ENCODE measurements at regions not wholly inside any gene's neighbourhood (a gene's known extent, or its start where the extent isn't known, plus 50 kb on each side); places are given as distances from the start of the nearest gene placed in this dataset.

GRCh38 chrX:4754878-4755604 lies 1041.6 kb upstream of the PRKX start:
- H4K8ac ChIP-seq (ENCODE audit: low read length) = no peak overlapping the region
- no peak overlapping the region for H3K9ac ChIP-seq (ENCODE audit: low read length)
- H3K4ac ChIP-seq (ENCODE audit: low read depth in 1 of 2, low read length in 2 of 2) = no peak overlapping the region
- H2AFZ ChIP-seq (ENCODE audit: low read depth, low read length) = no peak overlapping the region
- no peak overlapping the region for H3K14ac ChIP-seq (ENCODE audit: low read length in 2 of 2)
- no peaks in the 10 kb centered on the region for H3K79me1 ChIP-seq (replicated peaks; ENCODE audit: low read length, poor library complexity, severe bottlenecking)
- H3K9me3 ChIP-seq (ENCODE audit: control insufficient read depth, low read length) = peaks cover 5% of the 10 kb centered on the region
- no peak overlapping the region for H3K27ac ChIP-seq (ENCODE audit: low read length, poor library complexity, severe bottlenecking)
- no peak overlapping the region for H3K18ac ChIP-seq (ENCODE audit: low read depth in 1 of 2, low read length in 2 of 2)
- H2BK15ac ChIP-seq (ENCODE audit: low read depth, poor library complexity, severe bottlenecking) = no peak overlapping the region
- no peak for DNase-seq
- H2BK120ac ChIP-seq (ENCODE audit: low read depth, low read length) = no peak overlapping the region
- H3K27me3 ChIP-seq (ENCODE audit: control insufficient read depth in 1 of 2, insufficient read depth in 1 of 2, low read length in 2 of 2) = no peaks in the 10 kb centered on the region
- no peak overlapping the region for H3K23ac ChIP-seq (ENCODE audit: low read length in 2 of 2)
- H2BK5ac ChIP-seq (ENCODE audit: low read depth, low read length, poor library complexity, severe bottlenecking) = no peak overlapping the region
- no peak overlapping the region for H2BK12ac ChIP-seq (ENCODE audit: low read length in 2 of 2)
- H3K4me2 ChIP-seq (ENCODE audit: low read length, poor library complexity, severe bottlenecking) = no peak overlapping the region
- WGBS = 85% methylated on average over 7 of the region's 8 CpGs
- H4K91ac ChIP-seq (ENCODE audit: low read length) = no peak overlapping the region
- no peaks in the 10 kb centered on the region for H3K4me1 ChIP-seq (ENCODE audit: control insufficient read depth, insufficient read depth, low read depth, low read length)
- H3K4me3 ChIP-seq (ENCODE audit: insufficient read depth in 1 of 2, low read depth in 1 of 2, low read length in 2 of 2) = no peak overlapping the region
- H3K36me3 ChIP-seq (ENCODE audit: control insufficient read depth in 1 of 2, insufficient read depth in 2 of 2, low read depth in 1 of 2, low read length in 2 of 2) = no peaks in the 10 kb centered on the region
- no peak overlapping the region for H2AK5ac ChIP-seq (ENCODE audit: low read length, severe bottlenecking)

- no peak overlapping the region for H3K9ac ChIP-seq (ENCODE audit: low read length)
- no peak overlapping the region for H3K4me2 ChIP-seq (ENCODE audit: low read length, poor library complexity, severe bottlenecking)
- DNase-seq = no peak
- H3K9me3 ChIP-seq (ENCODE audit: control insufficient read depth, low read length) = peaks cover 9% of the 10 kb centered on the region
- H3K4ac ChIP-seq (ENCODE audit: low read depth in 1 of 2, low read length in 2 of 2) = no peak overlapping the region
- H4K91ac ChIP-seq (ENCODE audit: low read length) = no peak overlapping the region
- no peaks in the 10 kb centered on the region for H3K36me3 ChIP-seq (ENCODE audit: control insufficient read depth in 1 of 2, insufficient read depth in 2 of 2, low read depth in 1 of 2, low read length in 2 of 2)
- no peak overlapping the region for H3K27ac ChIP-seq (ENCODE audit: low read length, poor library complexity, severe bottlenecking)
- H3K14ac ChIP-seq (ENCODE audit: low read length in 2 of 2) = no peak overlapping the region
- H3K27me3 ChIP-seq (ENCODE audit: control insufficient read depth in 1 of 2, insufficient read depth in 1 of 2, low read length in 2 of 2) = no peaks in the 10 kb centered on the region
- no peak overlapping the region for H2BK120ac ChIP-seq (ENCODE audit: low read depth, low read length)
- H2AK5ac ChIP-seq (ENCODE audit: low read length, severe bottlenecking) = no peak overlapping the region
- H4K8ac ChIP-seq (ENCODE audit: low read length) = no peak overlapping the region
- no CpG with 5 or more reads among the region's 5 CpGs for WGBS
- H3K18ac ChIP-seq (ENCODE audit: low read depth in 1 of 2, low read length in 2 of 2) = no peak overlapping the region
- H2BK12ac ChIP-seq (ENCODE audit: low read length in 2 of 2) = no peak overlapping the region
- no peak overlapping the region for H3K23ac ChIP-seq (ENCODE audit: low read length in 2 of 2)
- no peaks in the 10 kb centered on the region for H3K79me1 ChIP-seq (replicated peaks; ENCODE audit: low read length, poor library complexity, severe bottlenecking)
- H2AFZ ChIP-seq (ENCODE audit: low read depth, low read length) = no peak overlapping the region
- no peaks in the 10 kb centered on the region for H3K4me1 ChIP-seq (ENCODE audit: control insufficient read depth, insufficient read depth, low read depth, low read length)
- H2BK15ac ChIP-seq (ENCODE audit: low read depth, poor library complexity, severe bottlenecking) = no peak overlapping the region
- H3K4me3 ChIP-seq (ENCODE audit: insufficient read depth in 1 of 2, low read depth in 1 of 2, low read length in 2 of 2) = no peak overlapping the region
- H2BK5ac ChIP-seq (ENCODE audit: low read depth, low read length, poor library complexity, severe bottlenecking) = no peak overlapping the region
Observed at GRCh38 chrX:4741024-4741423, 1027.6 kb upstream of the PRKX start.

- Histone ChIP-seq H2BK12ac (ENCODE audit: low read length in 2 of 2) (no peak overlapping the region), H3K18ac (ENCODE audit: low read depth in 1 of 2, low read length in 2 of 2) (no peak overlapping the region), H3K4me1 (ENCODE audit: control insufficient read depth, insufficient read depth, low read depth, low read length) (no peaks in the 10 kb centered on the region), H2BK120ac (ENCODE audit: low read depth, low read length) (no peak overlapping the region), H3K14ac (ENCODE audit: low read length in 2 of 2) (no peak overlapping the region), H3K36me3 (ENCODE audit: control insufficient read depth in 1 of 2, insufficient read depth in 2 of 2, low read depth in 1 of 2, low read length in 2 of 2) (no peaks in the 10 kb centered on the region), H3K4ac (ENCODE audit: low read depth in 1 of 2, low read length in 2 of 2) (no peak overlapping the region), H2BK15ac (ENCODE audit: low read depth, poor library complexity, severe bottlenecking) (no peak overlapping the region), H3K4me2 (ENCODE audit: low read length, poor library complexity, severe bottlenecking) (no peak overlapping the region), H4K8ac (ENCODE audit: low read length) (no peak overlapping the region), H3K27ac (ENCODE audit: low read length, poor library complexity, severe bottlenecking) (no peak overlapping the region), H2AK5ac (ENCODE audit: low read length, severe bottlenecking) (no peak overlapping the region), H3K27me3 (ENCODE audit: control insufficient read depth in 1 of 2, insufficient read depth in 1 of 2, low read length in 2 of 2) (no peaks in the 10 kb centered on the region), H3K23ac (ENCODE audit: low read length in 2 of 2) (no peak overlapping the region), H4K91ac (ENCODE audit: low read length) (no peak overlapping the region), H3K9me3 (ENCODE audit: control insufficient read depth, low read length) (peaks cover 20% of the 10 kb centered on the region), H2AFZ (ENCODE audit: low read depth, low read length) (no peak overlapping the region), H3K79me1 (replicated peaks; ENCODE audit: low read length, poor library complexity, severe bottlenecking) (no peaks in the 10 kb centered on the region), H2BK5ac (ENCODE audit: low read depth, low read length, poor library complexity, severe bottlenecking) (no peak overlapping the region), H3K9ac (ENCODE audit: low read length) (no peak overlapping the region), H3K4me3 (ENCODE audit: insufficient read depth in 1 of 2, low read depth in 1 of 2, low read length in 2 of 2) (no peak overlapping the region)
- no peak for DNase-seq
- 90% methylated on average over 2 of the region's 2 CpGs for WGBS
Observed at GRCh38 chrX:4735299-4735698, 1021.9 kb upstream of the PRKX start.

- Histone ChIP-seq H2BK12ac (ENCODE audit: low read length in 2 of 2) (no peak overlapping the region), H3K4ac (ENCODE audit: low read depth in 1 of 2, low read length in 2 of 2) (no peak overlapping the region), H3K23ac (ENCODE audit: low read length in 2 of 2) (no peak overlapping the region), H4K8ac (ENCODE audit: low read length) (no peak overlapping the region), H3K4me1 (ENCODE audit: control insufficient read depth, insufficient read depth, low read depth, low read length) (no peaks in the 10 kb centered on the region), H3K4me2 (ENCODE audit: low read length, poor library complexity, severe bottlenecking) (no peak overlapping the region), H3K18ac (ENCODE audit: low read depth in 1 of 2, low read length in 2 of 2) (no peak overlapping the region), H3K14ac (ENCODE audit: low read length in 2 of 2) (no peak overlapping the region), H3K4me3 (ENCODE audit: insufficient read depth in 1 of 2, low read depth in 1 of 2, low read length in 2 of 2) (no peak overlapping the region), H3K9ac (ENCODE audit: low read length) (no peak overlapping the region), H2BK5ac (ENCODE audit: low read depth, low read length, poor library complexity, severe bottlenecking) (no peak overlapping the region), H3K36me3 (ENCODE audit: control insufficient read depth in 1 of 2, insufficient read depth in 2 of 2, low read depth in 1 of 2, low read length in 2 of 2) (no peaks in the 10 kb centered on the region), H2AK5ac (ENCODE audit: low read length, severe bottlenecking) (no peak overlapping the region), H4K91ac (ENCODE audit: low read length) (no peak overlapping the region), H2BK120ac (ENCODE audit: low read depth, low read length) (no peak overlapping the region), H2BK15ac (ENCODE audit: low read depth, poor library complexity, severe bottlenecking) (no peak overlapping the region), H3K27me3 (ENCODE audit: control insufficient read depth in 1 of 2, insufficient read depth in 1 of 2, low read length in 2 of 2) (no peaks in the 10 kb centered on the region), H2AFZ (ENCODE audit: low read depth, low read length) (no peak overlapping the region), H3K79me1 (replicated peaks; ENCODE audit: low read length, poor library complexity, severe bottlenecking) (no peaks in the 10 kb centered on the region), H3K9me3 (ENCODE audit: control insufficient read depth, low read length) (peaks cover 8% of the 10 kb centered on the region), H3K27ac (ENCODE audit: low read length, poor library complexity, severe bottlenecking) (no peak overlapping the region)
- 71% methylated on average over 6 of the region's 10 CpGs for WGBS
- no peak for DNase-seq
Observed at GRCh38 chrX:4710618-4711433, 997.4 kb upstream of the PRKX start.

All from mesenchymal stem cell (in vitro differentiated cells and primary cell).